ENCODE measurements at regions not wholly inside any gene's neighbourhood (a gene's known extent, or its start where the extent isn't known, plus 50 kb on each side); places are given as distances from the start of the nearest gene placed in this dataset.

DNA sequence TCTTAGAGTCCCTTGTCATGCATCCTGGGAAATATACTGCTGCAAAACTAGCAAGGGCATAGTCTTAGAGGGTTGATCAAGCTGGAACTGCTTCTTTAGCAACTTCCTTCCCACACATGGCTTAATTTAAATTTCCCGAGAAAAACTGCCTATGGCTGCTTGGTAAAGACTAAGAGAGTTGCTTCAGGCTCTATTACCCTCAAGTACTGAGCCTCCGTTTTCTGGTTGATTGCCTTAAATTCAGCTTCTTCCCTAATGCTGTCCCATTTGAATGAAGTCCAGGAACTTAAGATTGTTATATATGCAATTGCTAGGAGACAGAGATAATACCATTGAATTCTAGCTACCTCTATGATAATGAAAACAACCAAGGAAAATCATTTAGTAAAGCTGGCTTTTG, 385.7 kb upstream of the CYLC2 start:
- H3K23me2 ChIP-seq (ENCODE audit: low read depth, low read length): no peaks in the 10 kb centered on the region
- FAIRE-seq (no peak), DNase-seq (ENCODE audit: low read depth in 1 of 2, low spot score in 2 of 2) (no peak)
- no peaks in the 10 kb centered on the region for H3K79me2 ChIP-seq (ENCODE audit: control insufficient read depth in 1 of 2, insufficient read depth in 2 of 2, low read length in 2 of 2)
- no peak overlapping the region for H2BK12ac ChIP-seq (ENCODE audit: low read depth, low read length)
- H2BK15ac ChIP-seq (ENCODE audit: low read length): no peak overlapping the region
- peaks cover 0 to 3% of the 10 kb centered on the region in 2 experiments; a peak in 1 of 4 replicates for H3K9me3 ChIP-seq (ENCODE audit: insufficient read depth in 2 of 2, low read depth in 1 of 2, low read length in 1 of 2)
- no peak overlapping the region for H4K5ac ChIP-seq (ENCODE audit: insufficient read length, low read depth, low read length)
- no peaks in the 10 kb centered on the region for H3K4me1 ChIP-seq (replicated peaks in 1 of 4; ENCODE audit: control insufficient read depth in 3 of 4, insufficient read depth in 4 of 4, low read length in 3 of 4)
- no peaks in the 10 kb centered on the region for H4K20me1 ChIP-seq (replicated peaks in 1 of 2; ENCODE audit: control insufficient read depth in 1 of 2, insufficient read depth in 2 of 2, low read length in 2 of 2)
- H3K56ac ChIP-seq (replicated peaks; ENCODE audit: insufficient read length, low read depth, low read length): no peak overlapping the region
- H3K9ac ChIP-seq (replicated peaks in 1 of 4; ENCODE audit: extremely low read depth in 1 of 4, low read depth in 3 of 4, low read length in 3 of 4): no peak overlapping the region
- no peak overlapping the region for H2BK20ac ChIP-seq (ENCODE audit: low read length)
- H4K8ac ChIP-seq (ENCODE audit: extremely low read depth, insufficient read depth, low read length): no peak overlapping the region
- H2BK5ac ChIP-seq (ENCODE audit: low read depth, low read length): no peak overlapping the region
- POLR2A ChIA-PET (ENCODE audit: partially characterized antibody): no interaction called here
- H2BK120ac ChIP-seq (replicated peaks; ENCODE audit: low read depth, low read length): no peak overlapping the region
- H2AFZ ChIP-seq (ENCODE audit: low read length): no peak overlapping the region
- H3K4me3 ChIP-seq (ENCODE audit: extremely low read depth in 1 of 4, insufficient read depth in 2 of 4, low read depth in 3 of 4, low read length in 4 of 4): no peak overlapping the region
- H3K4me2 ChIP-seq (ENCODE audit: insufficient read depth in 1 of 2, low read depth in 2 of 2, low read length in 2 of 2): no peak overlapping the region
- H3K27me3 ChIP-seq (replicated peaks in 1 of 4; ENCODE audit: control insufficient read depth in 3 of 4, extremely low read depth in 1 of 4, insufficient read depth in 3 of 4, low read length in 3 of 4): no peaks in the 10 kb centered on the region
- no peak overlapping the region for H4K91ac ChIP-seq (replicated peaks; ENCODE audit: insufficient read length, low read length)
- H3K14ac ChIP-seq (ENCODE audit: insufficient read length): no peak overlapping the region
- CTCF ChIA-PET (ENCODE audit: partially characterized antibody): interaction anchor here (1.2 kb wide), 1 partner anchor 10 kb away, joined by 3 read pairs; no protein-coding TSS in a partner anchor
- no peak overlapping the region for H3K27ac ChIP-seq (ENCODE audit: low read depth, low read length)
- no peaks in the 10 kb centered on the region for H3K79me1 ChIP-seq (ENCODE audit: low read depth, low read length)
- no peak overlapping the region for H3K18ac ChIP-seq (ENCODE audit: extremely low read depth, low read length)
- H3K23ac ChIP-seq (ENCODE audit: insufficient read length): no peak overlapping the region
- TF ChIP-seq TEAD4 (IDR thresholded peaks at IDR 0.05; ENCODE audit: low read depth, low read length): no peak
- no peak overlapping the region for H3K4ac ChIP-seq (replicated peaks; ENCODE audit: insufficient read length, low read depth, low read length)
- 88% methylated on average over 2 of the region's 2 CpGs; no CpG with 5 or more reads in 1 of the 2 experiments for WGBS, 2 experiments (ENCODE audit: extremely low coverage in 1 of 2, insufficient coverage in 1 of 2, insufficient read length in 1 of 2, insufficient replicate concordance in 2 of 2, low coverage in 1 of 2, low lambda C conversion rate in 2 of 2, missing lambda C conversion rate in 1 of 2)
- H3K36me3 ChIP-seq (ENCODE audit: control insufficient read depth in 2 of 4, insufficient read depth in 4 of 4, low read length in 3 of 4): no peaks in the 10 kb centered on the region
- no peak overlapping the region for H2AK5ac ChIP-seq (ENCODE audit: low read depth, low read length)

Data from H1 (cell line).